Activated CD8-positive, alpha-beta memory T cell treated with anti-CD3 and anti-CD28 coated beads for 36 hours (primary cell): ENCODE measurements at regions not wholly inside any gene's neighbourhood (a gene's known extent, or its start where the extent isn't known, plus 50 kb on each side); places are given as distances from the start of the nearest gene placed in this dataset.

ENCODE experiments used
- CTCF ChIA-PET: fragments of 350-600 bp; sonication (Branson Sonifier 250); formaldehyde crosslinking; loops from one replicate; lab custom pipeline; 2021; ENCODE audit warnings: antibody characterized with exemption; lab: Charles Lee
- POLR2A ChIA-PET: fragments of 350-600 bp; sonication (Branson Sonifier 250); formaldehyde crosslinking; loops from one replicate; lab custom pipeline; 2021; ENCODE audit warnings: antibody characterized with exemption; lab: Charles Lee

DNA sequence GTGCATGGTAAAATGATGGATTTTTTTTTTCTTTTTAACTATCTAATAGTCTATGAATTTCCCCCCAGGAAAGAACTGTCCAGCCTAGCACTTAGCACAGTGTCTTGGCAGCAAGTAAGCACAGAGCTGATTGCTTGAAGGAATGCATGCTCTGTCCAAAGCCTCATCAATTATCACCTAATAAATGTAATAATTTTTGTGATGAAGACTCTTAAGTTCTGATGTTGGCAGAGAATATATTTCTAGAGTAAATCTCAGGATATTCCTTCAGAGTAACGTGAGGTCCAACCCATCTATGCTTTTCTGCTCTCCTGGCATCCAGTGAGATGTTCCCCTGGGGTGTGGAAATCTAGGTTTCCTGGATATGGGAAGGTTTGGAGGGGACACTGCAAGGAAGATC, 152.4 kb downstream of the TMX1 start:
- CTCF ChIA-PET = no interaction called here

GRCh38 chr14:51394384-51394783, 154.3 kb downstream of the TMX1 start:
- CTCF ChIA-PET = no interaction called here
- POLR2A ChIA-PET = no interaction called here

More for the DNA sequence above, 152.4 kb downstream of the TMX1 start:
- POLR2A ChIA-PET = no interaction called here

DNA sequence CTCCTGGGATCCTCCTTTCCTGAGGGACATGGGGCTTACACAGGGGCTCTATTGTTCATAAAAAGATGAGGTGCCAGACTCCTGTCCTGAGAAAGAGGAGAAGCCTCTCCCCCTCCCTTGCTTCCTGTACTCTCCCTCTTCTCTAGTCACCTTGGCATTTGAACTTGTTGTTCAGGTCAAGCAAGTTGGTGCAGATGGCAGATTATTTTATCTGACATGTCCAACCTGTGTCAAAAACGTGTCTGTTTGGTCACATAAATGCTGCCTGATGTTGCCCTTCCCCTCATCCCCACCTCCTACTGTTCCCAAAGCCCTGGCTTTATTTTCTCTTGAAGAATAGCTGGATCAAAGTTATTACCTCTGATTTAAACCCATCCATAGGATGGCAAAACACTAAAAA, 154.8 kb downstream of the TMX1 start:
- POLR2A ChIA-PET = no interaction called here

GRCh38 chr14:51395361-51395849, 155.4 kb downstream of the TMX1 start:
- POLR2A ChIA-PET = no interaction called here
- CTCF ChIA-PET = no interaction called here

More for the DNA sequence above, 154.8 kb downstream of the TMX1 start:
- CTCF ChIA-PET = no interaction called here

DNA sequence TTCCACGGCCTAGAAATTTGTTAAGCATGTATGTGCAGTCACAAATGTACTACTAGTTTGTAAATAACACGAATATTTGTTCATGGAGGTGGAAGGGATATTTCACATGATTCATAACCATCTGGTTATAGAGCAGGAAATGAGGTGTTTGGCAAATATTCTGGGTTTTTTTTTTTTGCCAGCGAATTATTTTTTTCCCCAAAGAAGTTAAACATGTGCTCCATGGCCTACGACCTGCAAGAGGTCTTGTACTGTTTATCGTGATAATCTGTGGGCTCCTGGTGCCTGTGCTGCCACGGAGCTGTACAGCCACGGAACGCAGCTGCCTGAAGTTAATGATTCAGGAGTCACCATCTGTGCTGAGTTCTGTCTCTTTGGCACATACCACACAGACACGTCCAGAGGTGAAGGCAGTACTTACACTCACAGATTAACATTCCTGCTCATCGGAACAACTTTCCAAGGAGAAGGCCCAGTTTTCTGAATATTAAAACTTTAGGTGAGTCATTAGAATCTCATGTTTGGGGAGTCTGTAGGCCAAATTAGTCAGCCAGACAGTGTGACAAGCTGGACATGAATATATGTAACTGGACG, 156.3 kb downstream of the TMX1 start:
- CTCF ChIA-PET = no interaction called here
- POLR2A ChIA-PET = no interaction called here

- ChIA-PET POLR2A (no interaction called here), CTCF (no interaction called here)
Measured at GRCh38 chr14:51398898-51399297, 158.9 kb downstream of the TMX1 start.

GRCh38 chr14:51400139-51400538, 160.1 kb downstream of the TMX1 start:
- CTCF ChIA-PET = no interaction called here
- POLR2A ChIA-PET = no interaction called here

GRCh38 chr14:51401272-51401671, 161.2 kb downstream of the TMX1 start:
- ChIA-PET POLR2A (no interaction called here), CTCF (no interaction called here)

DNA sequence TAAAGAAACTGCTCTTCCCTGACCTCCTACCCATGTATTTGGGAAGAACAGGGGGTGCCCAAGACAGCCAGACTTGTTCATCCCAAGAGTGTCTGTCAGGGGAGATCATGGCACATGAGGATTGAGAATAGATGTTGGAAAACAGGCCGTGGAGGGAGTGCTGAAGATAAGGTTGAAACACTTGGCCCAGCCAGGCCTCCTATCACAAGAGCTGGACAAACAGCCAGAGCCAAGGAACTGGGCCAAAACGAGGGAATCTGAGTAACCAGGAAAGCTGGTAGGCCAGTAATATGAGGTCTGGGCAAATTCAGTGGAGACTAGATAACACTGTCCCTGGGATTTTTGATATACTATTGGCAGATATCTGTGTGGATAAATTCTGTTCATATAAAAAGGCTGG, 161.7 kb downstream of the TMX1 start:
- ChIA-PET POLR2A (no interaction called here), CTCF (no interaction called here)

GRCh38 chr14:51410897-51411296, 170.8 kb downstream of the TMX1 start:
- POLR2A ChIA-PET = no interaction called here
- CTCF ChIA-PET = no interaction called here

GRCh38 chr14:51419685-51420084, 179.6 kb downstream of the TMX1 start:
- ChIA-PET POLR2A (no interaction called here), CTCF (no interaction called here)

DNA sequence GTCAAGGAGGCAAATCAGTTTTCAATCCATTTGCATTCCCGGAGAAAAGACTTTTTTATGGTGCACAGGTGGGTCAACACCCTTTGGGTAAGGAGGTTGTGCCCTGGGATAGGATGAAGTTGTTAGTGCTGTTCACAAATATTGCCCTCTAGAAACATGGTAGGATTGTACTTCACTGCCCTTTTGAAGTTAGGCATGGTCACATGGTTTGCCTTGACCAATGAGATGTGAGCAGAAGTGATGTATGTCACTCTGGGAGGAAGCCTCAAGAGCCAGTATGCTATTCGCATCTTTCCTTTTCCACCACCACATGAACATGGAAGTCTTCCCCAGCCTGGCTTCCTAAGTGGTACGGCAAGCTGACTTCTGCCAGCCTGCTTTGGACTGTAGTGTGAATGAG, 182.7 kb downstream of the TMX1 start:
- CTCF ChIA-PET = no interaction called here
- POLR2A ChIA-PET = no interaction called here

DNA sequence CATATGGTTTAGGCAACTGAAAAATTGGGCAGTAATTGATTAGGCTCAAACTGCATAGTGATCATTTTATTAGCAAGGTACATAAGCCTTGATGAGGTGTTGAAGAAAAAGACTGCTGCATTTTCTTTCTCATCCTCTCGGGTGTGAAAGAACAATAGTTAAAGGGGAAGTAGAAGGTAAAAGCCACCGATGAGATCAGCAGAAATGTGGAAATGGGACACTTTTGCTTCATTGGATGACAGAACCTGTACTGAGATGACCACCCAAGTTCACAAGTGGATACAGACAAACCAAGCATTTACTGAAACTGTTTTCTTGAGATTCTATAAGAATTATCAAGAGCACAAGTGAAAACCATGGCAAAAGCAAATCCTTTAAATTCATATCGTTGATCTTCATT, 184.0 kb downstream of the TMX1 start:
- CTCF ChIA-PET = no interaction called here
- POLR2A ChIA-PET = no interaction called here

DNA sequence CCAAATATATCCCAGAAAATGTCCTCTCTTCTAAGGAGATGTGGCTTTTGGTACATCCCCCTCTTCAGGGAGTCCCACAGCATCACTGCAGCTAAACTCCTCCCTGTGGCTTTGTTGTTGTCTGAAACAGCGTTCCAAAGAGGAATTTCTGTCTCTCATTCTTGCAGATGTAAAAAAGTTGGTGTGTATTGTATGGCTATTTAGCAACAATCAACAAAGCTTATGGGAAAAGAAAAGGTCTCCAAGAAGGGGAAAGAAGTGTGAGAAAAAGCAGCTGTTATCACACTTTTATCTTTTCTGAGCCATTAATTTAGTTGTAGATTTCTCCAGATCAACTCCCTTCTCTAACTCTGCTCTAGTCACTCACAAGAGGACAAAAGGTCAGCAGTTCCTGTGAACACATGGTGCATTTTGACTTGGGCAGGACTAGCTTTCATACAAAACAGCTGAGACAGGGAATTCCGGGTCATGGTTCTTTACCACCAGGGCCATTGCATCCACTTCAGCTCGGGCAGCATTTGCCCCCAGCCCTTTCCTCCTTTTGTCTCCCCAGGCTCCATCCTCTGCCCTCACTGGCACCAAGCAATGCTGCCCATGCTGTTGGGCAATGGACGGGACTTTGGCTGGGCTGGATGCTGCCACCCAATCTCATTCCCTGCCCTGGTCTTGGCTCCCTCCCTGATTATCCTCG, 184.7 kb downstream of the TMX1 start:
- POLR2A ChIA-PET = no interaction called here
- CTCF ChIA-PET = no interaction called here

GRCh38 chr14:51428981-51429380, 188.9 kb downstream of the TMX1 start:
- ChIA-PET POLR2A (no interaction called here), CTCF (no interaction called here)

GRCh38 chr14:51430079-51430478, 190.0 kb downstream of the TMX1 start:
- CTCF ChIA-PET = no interaction called here

DNA sequence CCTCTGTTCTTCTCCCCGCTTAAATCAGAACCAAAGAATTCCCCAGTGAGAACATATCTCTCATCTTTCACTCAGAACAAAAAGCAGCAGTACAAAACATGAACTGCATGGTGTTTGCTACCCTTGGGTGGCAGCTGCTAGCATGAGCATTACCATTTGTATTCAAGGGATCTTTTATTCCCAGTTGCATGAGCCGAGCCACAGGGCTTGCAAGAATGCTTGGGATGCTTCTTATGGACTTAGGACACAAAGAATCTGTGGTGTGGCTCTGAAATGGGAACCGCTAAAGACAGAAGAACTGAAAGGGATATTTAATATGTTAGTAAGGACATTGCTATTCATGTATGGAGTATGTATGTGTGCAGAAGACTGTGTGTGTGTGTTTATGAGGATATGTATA, 190.6 kb downstream of the TMX1 start:
- CTCF ChIA-PET = no interaction called here
- POLR2A ChIA-PET = no interaction called here

More at GRCh38 chr14:51430079-51430478, 190.0 kb downstream of the TMX1 start:
- POLR2A ChIA-PET = no interaction called here

- CTCF ChIA-PET = no interaction called here
- POLR2A ChIA-PET = no interaction called here
Measured at GRCh38 chr14:51431033-51431709, 191.1 kb downstream of the TMX1 start.

DNA sequence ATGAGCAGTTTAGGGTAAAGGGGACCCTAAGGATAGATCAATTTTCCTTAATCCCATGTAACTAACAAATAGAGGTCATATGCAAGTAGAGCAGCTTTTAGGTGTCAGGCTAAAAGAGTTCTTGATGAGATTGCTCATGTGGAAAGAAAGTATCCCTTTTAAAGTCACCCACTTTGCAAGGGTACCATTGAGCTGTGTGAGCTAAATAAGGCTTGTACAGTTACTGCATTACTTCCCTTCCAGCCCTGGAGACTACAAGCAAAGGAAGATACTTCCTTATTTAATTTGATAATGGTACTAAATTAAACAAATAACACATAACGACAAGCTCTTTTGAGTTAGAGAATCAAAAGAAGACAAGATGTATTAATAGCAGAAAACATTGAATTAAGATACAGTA, 191.7 kb downstream of the TMX1 start:
- ChIA-PET POLR2A (no interaction called here), CTCF (no interaction called here)

DNA sequence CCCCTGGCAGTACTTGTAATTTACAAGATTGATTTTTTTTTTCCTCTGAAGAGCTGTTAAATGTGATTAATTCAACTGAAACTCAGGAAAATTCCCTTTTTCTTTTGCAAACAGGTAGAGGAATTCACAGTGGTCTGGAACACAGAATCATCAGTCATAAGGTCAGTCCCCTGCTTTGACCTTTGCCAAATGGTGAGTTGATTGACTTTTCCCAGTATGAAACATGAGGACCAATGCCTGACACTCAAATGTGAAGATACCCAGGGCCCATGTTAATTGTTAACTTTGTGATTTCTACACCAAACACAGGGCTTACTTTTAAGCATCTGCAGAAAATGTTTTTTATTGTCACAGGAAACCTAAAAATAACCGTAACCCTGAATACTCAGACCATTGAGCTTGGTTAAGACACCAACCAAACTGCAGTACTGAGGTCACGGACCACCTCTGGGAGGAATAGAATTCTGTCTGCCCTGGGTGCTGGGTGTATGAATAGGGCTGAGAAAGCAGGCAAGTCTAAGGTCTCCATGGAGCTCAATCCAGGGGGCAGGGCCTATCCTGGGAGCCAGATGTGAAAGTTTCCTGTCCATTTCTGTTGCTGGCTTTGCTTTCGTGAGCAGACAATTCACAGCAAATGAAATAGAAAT, 192.4 kb downstream of the TMX1 start:
- POLR2A ChIA-PET = no interaction called here
- CTCF ChIA-PET = no interaction called here
